ENCODE measurements at regions not wholly inside any gene's neighbourhood (a gene's known extent, or its start where the extent isn't known, plus 50 kb on each side); places are given as distances from the start of the nearest gene placed in this dataset.

GRCh38 chr2:128879161-128879560 is 560.5 kb upstream of the HS6ST1 start:
- Histone ChIP-seq H3K9me3 (ENCODE audit: low read depth, low read length) (no peaks in the 10 kb centered on the region), H3K27me3 (ENCODE audit: insufficient read depth, low read length) (no peaks in the 10 kb centered on the region), H3K4me3 (ENCODE audit: low read length) (no peak overlapping the region), H3K4me1 (ENCODE audit: insufficient read depth, low read length) (no peaks in the 10 kb centered on the region)

DNA sequence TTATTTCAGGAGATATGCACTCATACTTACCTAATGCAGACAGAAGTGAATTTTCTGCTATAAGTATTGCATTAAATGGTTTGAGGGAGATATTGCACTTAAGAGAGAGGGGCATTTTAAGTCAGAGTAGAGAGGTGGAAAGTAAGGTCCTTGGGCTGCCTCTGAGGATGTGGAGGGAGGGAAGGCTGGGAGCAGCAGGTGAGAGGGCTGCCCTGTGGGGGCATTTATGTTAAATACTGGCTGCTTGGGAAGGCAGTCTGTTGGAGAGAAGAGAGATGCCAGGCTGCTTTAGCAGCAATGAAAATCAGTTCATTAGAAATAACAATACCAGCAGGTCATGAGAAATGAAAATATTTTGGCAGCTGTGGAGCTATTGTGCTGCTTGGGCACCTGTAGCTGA is 576.2 kb upstream of the HS6ST1 start:
- Histone ChIP-seq H3K4me3 (ENCODE audit: low read length) (no peak overlapping the region), H3K4me1 (ENCODE audit: insufficient read depth, low read length) (no peaks in the 10 kb centered on the region), H3K27me3 (ENCODE audit: insufficient read depth, low read length) (no peaks in the 10 kb centered on the region), H3K9me3 (ENCODE audit: low read depth, low read length) (no peaks in the 10 kb centered on the region)

- Histone ChIP-seq H3K4me1 (ENCODE audit: insufficient read depth, low read length) (no peaks in the 10 kb centered on the region), H3K27me3 (ENCODE audit: insufficient read depth, low read length) (no peaks in the 10 kb centered on the region), H3K9me3 (ENCODE audit: low read depth, low read length) (no peaks in the 10 kb centered on the region), H3K4me3 (ENCODE audit: low read length) (no peak overlapping the region)
Measured at GRCh38 chr2:128901572-128902391, 583.1 kb upstream of the HS6ST1 start.

- H3K4me1 ChIP-seq (ENCODE audit: insufficient read depth, low read length), result no peaks in the 10 kb centered on the region
- no peaks in the 10 kb centered on the region for H3K27me3 ChIP-seq (ENCODE audit: insufficient read depth, low read length)
- H3K9me3 ChIP-seq (ENCODE audit: low read depth, low read length), result no peaks in the 10 kb centered on the region
- H3K4me3 ChIP-seq (ENCODE audit: low read length), result no peak overlapping the region
Measured at GRCh38 chr2:128903637-128904036, 585.0 kb upstream of the HS6ST1 start.

DNA sequence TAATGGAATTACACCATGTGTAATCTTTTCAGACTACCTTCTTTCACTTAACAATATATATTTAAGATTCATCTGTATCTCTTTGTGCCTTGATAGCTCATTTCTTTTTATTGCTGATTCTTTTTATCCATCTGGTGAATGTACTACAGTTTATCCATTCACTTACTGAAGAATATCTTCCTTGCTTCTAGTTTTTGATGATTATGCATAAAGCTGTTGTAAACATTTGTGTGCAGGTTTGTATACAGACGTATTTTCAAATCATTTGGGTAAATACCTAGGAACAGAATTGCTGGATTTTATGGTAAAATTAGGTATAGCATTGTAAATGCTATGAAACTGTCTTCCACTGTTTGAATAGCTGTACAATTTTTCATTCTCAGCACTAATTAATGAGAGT is 592.6 kb upstream of the HS6ST1 start:
- Histone ChIP-seq H3K27me3 (ENCODE audit: insufficient read depth, low read length) (no peaks in the 10 kb centered on the region), H3K9me3 (ENCODE audit: low read depth, low read length) (no peaks in the 10 kb centered on the region), H3K4me1 (ENCODE audit: insufficient read depth, low read length) (no peaks in the 10 kb centered on the region), H3K4me3 (ENCODE audit: low read length) (no peak overlapping the region)

- no peaks in the 10 kb centered on the region for H3K4me1 ChIP-seq (ENCODE audit: insufficient read depth, low read length)
- H3K4me3 ChIP-seq (ENCODE audit: low read length), result no peak overlapping the region
- peaks cover 13% of the 10 kb centered on the region for H3K9me3 ChIP-seq (ENCODE audit: low read depth, low read length)
- H3K27me3 ChIP-seq (ENCODE audit: insufficient read depth, low read length), result no peaks in the 10 kb centered on the region
Measured at GRCh38 chr2:128914320-128914719, 595.7 kb upstream of the HS6ST1 start.

- H3K27me3 ChIP-seq (ENCODE audit: insufficient read depth, low read length), result no peaks in the 10 kb centered on the region
- H3K4me3 ChIP-seq (ENCODE audit: low read length), result no peak overlapping the region
- no peaks in the 10 kb centered on the region for H3K4me1 ChIP-seq (ENCODE audit: insufficient read depth, low read length)
- H3K9me3 ChIP-seq (ENCODE audit: low read depth, low read length), result peaks cover 16% of the 10 kb centered on the region
Measured at GRCh38 chr2:128921751-128922150, 603.1 kb upstream of the HS6ST1 start.

DNA sequence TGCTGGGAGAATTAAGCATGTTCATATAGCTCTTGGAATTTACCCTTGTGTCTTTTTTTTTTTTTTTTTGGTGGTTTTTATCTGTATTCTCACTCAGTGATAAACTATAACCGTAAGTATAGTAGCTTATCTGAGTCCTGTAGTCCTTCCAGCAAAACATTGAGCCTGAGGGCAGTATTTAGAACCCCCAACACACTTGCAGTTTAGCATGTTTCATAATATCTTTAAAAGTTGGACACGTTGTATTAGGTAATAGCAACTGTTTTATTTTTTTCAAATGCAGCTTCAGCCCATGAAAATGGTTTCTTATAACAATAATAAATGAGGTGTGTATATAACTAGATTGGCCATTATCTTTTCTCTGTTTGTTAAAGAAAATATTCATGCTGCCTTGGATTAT is 603.5 kb upstream of the HS6ST1 start:
- Histone ChIP-seq H3K27me3 (ENCODE audit: insufficient read depth, low read length) (no peaks in the 10 kb centered on the region), H3K4me3 (ENCODE audit: low read length) (no peak overlapping the region), H3K4me1 (ENCODE audit: insufficient read depth, low read length) (no peaks in the 10 kb centered on the region)

GRCh38 chr2:128925631-128926030 is 607.0 kb upstream of the HS6ST1 start:
- H3K4me1 ChIP-seq (ENCODE audit: insufficient read depth, low read length), result no peaks in the 10 kb centered on the region
- peaks cover 7% of the 10 kb centered on the region for H3K9me3 ChIP-seq (ENCODE audit: low read depth, low read length)
- H3K4me3 ChIP-seq (ENCODE audit: low read length), result no peak overlapping the region
- H3K27me3 ChIP-seq (ENCODE audit: insufficient read depth, low read length), result no peaks in the 10 kb centered on the region

More for the DNA sequence above, 603.5 kb upstream of the HS6ST1 start:
- H3K9me3 ChIP-seq (ENCODE audit: low read depth, low read length), result peaks cover 14% of the 10 kb centered on the region

DNA sequence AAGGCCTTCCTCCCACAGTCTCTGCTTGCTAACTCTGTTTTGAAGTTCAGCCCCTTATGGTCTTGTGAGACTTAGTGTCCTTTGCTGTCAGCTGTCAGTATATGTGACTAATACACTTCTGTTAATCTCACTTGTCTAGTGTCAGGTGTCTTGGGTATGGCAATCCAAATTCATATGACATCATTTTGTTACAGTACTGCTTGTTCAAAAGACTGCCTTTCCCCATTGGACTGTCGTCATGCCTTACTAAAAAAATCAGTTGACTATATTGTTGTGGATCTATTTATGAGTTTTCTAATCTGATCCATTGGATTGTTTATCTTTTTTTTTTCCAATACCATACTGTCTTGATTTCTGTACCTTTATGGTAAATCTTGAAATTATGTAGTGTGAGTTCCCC is 611.4 kb upstream of the HS6ST1 start:
- Histone ChIP-seq H3K9me3 (ENCODE audit: low read depth, low read length) (peaks cover 7% of the 10 kb centered on the region), H3K4me1 (ENCODE audit: insufficient read depth, low read length) (no peaks in the 10 kb centered on the region), H3K27me3 (ENCODE audit: insufficient read depth, low read length) (no peaks in the 10 kb centered on the region), H3K4me3 (ENCODE audit: low read length) (no peak overlapping the region)

- Histone ChIP-seq H3K27me3 (ENCODE audit: insufficient read depth, low read length) (no peaks in the 10 kb centered on the region), H3K4me1 (ENCODE audit: insufficient read depth, low read length) (no peaks in the 10 kb centered on the region), H3K9me3 (ENCODE audit: low read depth, low read length) (no peaks in the 10 kb centered on the region), H3K4me3 (ENCODE audit: low read length) (no peak overlapping the region)
Measured at GRCh38 chr2:128940378-128940777, 621.7 kb upstream of the HS6ST1 start.

- Histone ChIP-seq H3K4me1 (ENCODE audit: insufficient read depth, low read length) (no peaks in the 10 kb centered on the region), H3K27me3 (ENCODE audit: insufficient read depth, low read length) (no peaks in the 10 kb centered on the region), H3K9me3 (ENCODE audit: low read depth, low read length) (no peaks in the 10 kb centered on the region), H3K4me3 (ENCODE audit: low read length) (no peak overlapping the region)
Measured at GRCh38 chr2:128941751-128942150, 623.1 kb upstream of the HS6ST1 start.

- no peaks in the 10 kb centered on the region for H3K27me3 ChIP-seq (ENCODE audit: insufficient read depth, low read length)
- H3K4me1 ChIP-seq (ENCODE audit: insufficient read depth, low read length), result no peaks in the 10 kb centered on the region
- no peaks in the 10 kb centered on the region for H3K9me3 ChIP-seq (ENCODE audit: low read depth, low read length)
- H3K4me3 ChIP-seq (ENCODE audit: low read length), result no peak overlapping the region
Measured at GRCh38 chr2:128949360-128949759, 630.7 kb upstream of the HS6ST1 start.

DNA sequence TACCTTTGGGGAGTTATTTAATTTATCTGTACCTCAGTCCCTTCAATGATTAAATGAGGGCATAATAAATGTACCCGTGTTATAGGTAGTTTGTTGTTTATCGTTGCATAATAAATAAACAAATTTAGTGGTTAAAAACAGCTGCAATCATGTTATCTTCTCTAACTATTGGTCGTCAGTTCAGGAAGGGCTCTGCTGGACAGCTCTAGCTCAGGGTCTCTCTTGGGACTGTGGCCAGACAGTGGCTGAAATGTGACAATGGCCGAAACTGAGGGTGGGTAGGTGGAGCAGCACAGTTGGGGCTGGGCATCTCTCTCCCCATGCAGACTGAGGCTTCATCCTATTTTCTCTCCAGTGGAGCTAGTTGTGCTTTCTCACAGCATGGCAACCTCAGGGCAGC is 632.1 kb upstream of the HS6ST1 start:
- Histone ChIP-seq H3K9me3 (ENCODE audit: low read depth, low read length) (no peaks in the 10 kb centered on the region), H3K4me3 (ENCODE audit: low read length) (no peak overlapping the region), H3K4me1 (ENCODE audit: insufficient read depth, low read length) (no peaks in the 10 kb centered on the region), H3K27me3 (ENCODE audit: insufficient read depth, low read length) (no peaks in the 10 kb centered on the region)

- no peaks in the 10 kb centered on the region for H3K4me1 ChIP-seq (ENCODE audit: insufficient read depth, low read length)
- H3K4me3 ChIP-seq (ENCODE audit: low read length), result no peak overlapping the region
- no peaks in the 10 kb centered on the region for H3K27me3 ChIP-seq (ENCODE audit: insufficient read depth, low read length)
- H3K9me3 ChIP-seq (ENCODE audit: low read depth, low read length), result peaks cover 6% of the 10 kb centered on the region
Measured at GRCh38 chr2:128958241-128958640, 639.6 kb upstream of the HS6ST1 start.

- no peak overlapping the region for H3K4me3 ChIP-seq (ENCODE audit: low read length)
- no peaks in the 10 kb centered on the region for H3K27me3 ChIP-seq (ENCODE audit: insufficient read depth, low read length)
- no peaks in the 10 kb centered on the region for H3K9me3 ChIP-seq (ENCODE audit: low read depth, low read length)
Measured at GRCh38 chr2:128967646-128968045, 649.0 kb upstream of the HS6ST1 start.

More at GRCh38 chr2:128967646-128968045, 649.0 kb upstream of the HS6ST1 start:
- H3K4me1 ChIP-seq (ENCODE audit: insufficient read depth, low read length), result no peaks in the 10 kb centered on the region

All from mononuclear cell (primary cell).